Natural killer cell (primary cell): ENCODE measurements at regions not wholly inside any gene's neighbourhood (a gene's known extent, or its start where the extent isn't known, plus 50 kb on each side); places are given as distances from the start of the nearest gene placed in this dataset.

Experiments used
- ATAC-seq, 3 donors: fragments of 150-1000 bp in 2 of 3; fragments of 200-7000 bp in 1 of 3; cut with Tn5 transposase; 1 replicate in 1 of 3; 2 replicates in 2 of 3; pipeline ENCODE4 v1.10.0; 2021; ENCODE audit warnings: mild to moderate bottlenecking in 2 of 3, moderate library complexity in 2 of 3
- DNase-seq, 2 donors: peaks; one replicate each; pipeline versions ENCODE4 v3.0.0 to v3.0.0-alpha.2; 2013 to 2021; ENCODE audit warnings: mixed read lengths in 1 of 2
- H3K27ac ChIP-seq: one replicate; pipeline ENCODE4 v1.5.1; 2013; ENCODE audit warnings: mild to moderate bottlenecking, low read length
- H3K27me3 ChIP-seq: one replicate; pipeline ENCODE4 v1.6.1; 2013; ENCODE audit warnings: low read length; ENCODE audit not compliant: control insufficient read depth, insufficient read depth
- H3K36me3 ChIP-seq: one replicate; pipeline ENCODE4 v1.6.1; 2013; ENCODE audit warnings: low read length; ENCODE audit not compliant: control insufficient read depth, insufficient read depth
- H3K4me1 ChIP-seq: one replicate; pipeline ENCODE4 v1.6.1; 2013; ENCODE audit warnings: low read length; ENCODE audit not compliant: control insufficient read depth, insufficient read depth
- H3K4me3 ChIP-seq: one replicate; pipeline ENCODE4 v1.5.1; 2013; ENCODE audit warnings: low read length
- H3K9me3 ChIP-seq: one replicate; pipeline ENCODE4 v1.6.1; 2013; ENCODE audit warnings: low read length; ENCODE audit not compliant: control insufficient read depth, insufficient read depth
- H3K27ac Mint-ChIP-seq, 2 donors: one replicate each; pipeline ENCODE4 v1.8.0; 2022; ENCODE audit warnings: mild to moderate bottlenecking in 2 of 2, mixed read lengths in 2 of 2, moderate library complexity in 1 of 2
- H3K27me3 Mint-ChIP-seq, 2 donors: one replicate each; pipeline ENCODE4 v1.8.0; 2022; ENCODE audit warnings: low read depth in 2 of 2, mixed read lengths in 2 of 2
- H3K36me3 Mint-ChIP-seq: one replicate; pipeline ENCODE4 v1.8.0; 2022; ENCODE audit warnings: mixed read lengths
- H3K4me1 Mint-ChIP-seq, 2 donors: one replicate each; pipeline ENCODE4 v1.8.0; 2022; ENCODE audit warnings: mixed read lengths in 2 of 2
- H3K4me3 Mint-ChIP-seq: one replicate; pipeline ENCODE4 v1.8.0; 2022; ENCODE audit warnings: mild to moderate bottlenecking, moderate library complexity, mixed read lengths
- H3K9me3 Mint-ChIP-seq, 2 donors: one replicate each; pipeline ENCODE4 v1.8.0; 2022; ENCODE audit warnings: mixed read lengths in 2 of 2
- CTCF ChIP-seq: fragments of 200-600 bp; IDR thresholded peaks from one replicate; pipeline ENCODE4 v1.8.0; 2022; ENCODE audit warnings: antibody characterized with exemption
- WGBS: methylation state at CpG from one replicate; pipeline ENCODE4 v1.1.7; 2013; ENCODE audit warnings: missing lambda C conversion rate; ENCODE audit not compliant: insufficient coverage; 5-methylcytosine and 5-hydroxymethylcytosine counted together
- intact Hi-C: fragments of 100-400 bp; cut with micrococcal nuclease; formaldehyde crosslinking; loops from one replicate; pipeline ENCODE4 v1.14.2; 2022

- intact Hi-C loops, result no loop called here
- no peak for TF ChIP-seq CTCF
- Histone ChIP-seq H3K27me3 (no peaks in the 10 kb centered on the region), H3K4me3 (no peak overlapping the region), H3K9me3 (no peaks in the 10 kb centered on the region), H3K4me1 (no peaks in the 10 kb centered on the region), H3K36me3 (no peaks in the 10 kb centered on the region), H3K27ac (no peak overlapping the region)
- 79% methylated on average over 3 of the region's 3 CpGs for WGBS
- peaks cover 22 to 62% of the 10 kb centered on the region in 2 donors for H3K27me3 Mint-ChIP-seq
- no peaks in the 10 kb centered on the region for H3K9me3 Mint-ChIP-seq
- H3K4me1 Mint-ChIP-seq, result no peaks in the 10 kb centered on the region
- no peak overlapping the region for H3K4me3 Mint-ChIP-seq
- DNase-seq (no peak), ATAC-seq (no peak)
- H3K27ac Mint-ChIP-seq, result no peak overlapping the region
- no peaks in the 10 kb centered on the region for H3K36me3 Mint-ChIP-seq
Observed at GRCh38 chr15:61499376-61499775, 270.3 kb upstream of the RORA start.

GRCh38 chr15:61489571-61489970 lies 260.5 kb upstream of the RORA start:
- Histone ChIP-seq H3K4me3 (no peak overlapping the region), H3K9me3 (no peaks in the 10 kb centered on the region), H3K27me3 (no peaks in the 10 kb centered on the region), H3K27ac (no peak overlapping the region), H3K4me1 (no peaks in the 10 kb centered on the region), H3K36me3 (no peaks in the 10 kb centered on the region)
- Mint-ChIP-seq H3K9me3 (no peaks in the 10 kb centered on the region), H3K4me3 (no peak overlapping the region), H3K27ac (no peak overlapping the region), H3K27me3 (peaks cover 6 to 25% of the 10 kb centered on the region in 2 donors), H3K36me3 (no peaks in the 10 kb centered on the region), H3K4me1 (no peaks in the 10 kb centered on the region)
- 50% methylated on average over 1 of the region's 1 CpG for WGBS
- TF ChIP-seq CTCF, result no peak
- intact Hi-C loops, result no loop called here
- DNase-seq, result no peak
- ATAC-seq, result no peak

GRCh38 chr15:61483599-61483998 lies 254.5 kb upstream of the RORA start:
- intact Hi-C loops, result no loop called here

More at GRCh38 chr15:61483599-61483998, 254.5 kb upstream of the RORA start:
- Histone ChIP-seq H3K4me3 (no peak overlapping the region), H3K27me3 (no peaks in the 10 kb centered on the region), H3K9me3 (no peaks in the 10 kb centered on the region), H3K36me3 (no peaks in the 10 kb centered on the region), H3K4me1 (no peaks in the 10 kb centered on the region), H3K27ac (no peak overlapping the region)
- no peak for DNase-seq
- no peaks in the 10 kb centered on the region for H3K36me3 Mint-ChIP-seq
- no peak overlapping the region for H3K27ac Mint-ChIP-seq
- no peaks in the 10 kb centered on the region for H3K9me3 Mint-ChIP-seq
- H3K4me1 Mint-ChIP-seq, result no peaks in the 10 kb centered on the region
- H3K27me3 Mint-ChIP-seq, result peaks cover 6 to 33% of the 10 kb centered on the region in 2 donors
- no peak overlapping the region for H3K4me3 Mint-ChIP-seq
- no peak for ATAC-seq
- 93% methylated on average over 5 of the region's 6 CpGs for WGBS
- no peak for TF ChIP-seq CTCF
